ENCODE measurements at regions not wholly inside any gene's neighbourhood (a gene's known extent, or its start where the extent isn't known, plus 50 kb on each side); places are given as distances from the start of the nearest gene placed in this dataset.

- no peaks in the 10 kb centered on the region for H3K9me3 ChIP-seq (ENCODE audit: insufficient read depth, low read depth, low read length)
- no peak overlapping the region for H3K27ac ChIP-seq (ENCODE audit: low read depth, low read length)
- H3K4me1 ChIP-seq (ENCODE audit: insufficient read depth, low read length): no peaks in the 10 kb centered on the region
- no peaks in the 10 kb centered on the region for H3K36me3 ChIP-seq (ENCODE audit: insufficient read depth, low read length)
- H3K4me3 ChIP-seq (ENCODE audit: low read length): no peak overlapping the region
- H3K9ac ChIP-seq (ENCODE audit: low read depth, low read length): no peak overlapping the region
- 96% methylated on average over 40 of the region's 40 CpGs for WGBS
- H3K27me3 ChIP-seq (ENCODE audit: insufficient read depth, low read length): no peaks in the 10 kb centered on the region
Observed at GRCh38 chr13:111547726-111548273, 227.4 kb downstream of the TEX29 start.

DNA sequence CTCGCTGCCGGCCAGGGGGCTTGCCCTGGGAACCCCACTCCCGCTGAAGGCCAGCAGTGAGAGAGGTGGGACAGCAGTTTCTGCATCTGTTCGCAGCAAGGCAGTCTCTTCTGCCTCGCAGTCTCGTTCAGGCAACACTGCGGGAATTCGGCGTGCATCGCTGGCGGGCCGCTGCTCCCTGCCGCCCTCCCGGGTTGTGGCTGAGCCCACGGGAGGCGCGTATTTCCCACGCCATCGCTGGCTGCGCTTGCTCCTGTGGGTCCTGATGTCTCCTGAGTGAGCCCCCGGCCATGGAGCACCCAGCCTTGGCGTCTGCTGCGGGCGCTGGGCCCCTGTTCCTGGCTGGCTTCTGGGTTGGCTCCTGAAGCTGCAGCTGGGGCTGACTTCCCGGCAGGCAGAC lies 227.9 kb downstream of the TEX29 start:
- WGBS: 94% methylated on average over 25 of the region's 25 CpGs
- Histone ChIP-seq H3K4me3 (ENCODE audit: low read length) (no peak overlapping the region), H3K36me3 (ENCODE audit: insufficient read depth, low read length) (no peaks in the 10 kb centered on the region), H3K27me3 (ENCODE audit: insufficient read depth, low read length) (no peaks in the 10 kb centered on the region), H3K9ac (ENCODE audit: low read depth, low read length) (no peak overlapping the region), H3K9me3 (ENCODE audit: insufficient read depth, low read depth, low read length) (no peaks in the 10 kb centered on the region), H3K27ac (ENCODE audit: low read depth, low read length) (no peak overlapping the region), H3K4me1 (ENCODE audit: insufficient read depth, low read length) (no peaks in the 10 kb centered on the region)

- Histone ChIP-seq H3K4me3 (ENCODE audit: low read length) (no peak overlapping the region), H3K27ac (ENCODE audit: low read depth, low read length) (no peak overlapping the region), H3K9ac (ENCODE audit: low read depth, low read length) (no peak overlapping the region), H3K36me3 (ENCODE audit: insufficient read depth, low read length) (no peaks in the 10 kb centered on the region), H3K9me3 (ENCODE audit: insufficient read depth, low read depth, low read length) (no peaks in the 10 kb centered on the region), H3K4me1 (ENCODE audit: insufficient read depth, low read length) (no peaks in the 10 kb centered on the region), H3K27me3 (ENCODE audit: insufficient read depth, low read length) (no peaks in the 10 kb centered on the region)
- WGBS: 94% methylated on average over 10 of the region's 10 CpGs
Observed at GRCh38 chr13:111548805-111549204, 228.4 kb downstream of the TEX29 start.

DNA sequence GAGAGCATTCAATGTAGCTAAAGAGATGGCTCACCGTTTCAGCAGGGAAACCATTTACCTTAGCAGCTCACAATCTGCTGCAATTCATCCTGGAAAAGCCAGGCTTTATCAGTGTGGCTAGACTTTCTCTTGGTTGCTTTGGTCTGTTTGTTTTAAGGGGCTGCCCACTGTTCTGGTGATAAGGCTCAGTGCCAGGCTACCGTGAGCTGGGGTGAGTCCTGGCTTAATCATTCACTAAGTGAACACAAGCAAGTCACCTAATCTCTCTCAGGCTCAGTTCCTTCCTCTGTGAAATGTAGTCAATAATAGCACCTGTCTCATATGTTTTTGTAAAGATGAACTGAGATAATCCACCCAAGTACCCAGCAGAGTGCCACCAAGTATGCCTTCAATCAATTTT lies 229.0 kb downstream of the TEX29 start:
- H3K27ac ChIP-seq (ENCODE audit: low read depth, low read length): no peak overlapping the region
- no peak overlapping the region for H3K4me3 ChIP-seq (ENCODE audit: low read length)
- no peaks in the 10 kb centered on the region for H3K9me3 ChIP-seq (ENCODE audit: insufficient read depth, low read depth, low read length)
- H3K27me3 ChIP-seq (ENCODE audit: insufficient read depth, low read length): no peaks in the 10 kb centered on the region
- 33% methylated on average over 2 of the region's 2 CpGs for WGBS
- no peaks in the 10 kb centered on the region for H3K36me3 ChIP-seq (ENCODE audit: insufficient read depth, low read length)
- no peak overlapping the region for H3K9ac ChIP-seq (ENCODE audit: low read depth, low read length)
- no peaks in the 10 kb centered on the region for H3K4me1 ChIP-seq (ENCODE audit: insufficient read depth, low read length)

DNA sequence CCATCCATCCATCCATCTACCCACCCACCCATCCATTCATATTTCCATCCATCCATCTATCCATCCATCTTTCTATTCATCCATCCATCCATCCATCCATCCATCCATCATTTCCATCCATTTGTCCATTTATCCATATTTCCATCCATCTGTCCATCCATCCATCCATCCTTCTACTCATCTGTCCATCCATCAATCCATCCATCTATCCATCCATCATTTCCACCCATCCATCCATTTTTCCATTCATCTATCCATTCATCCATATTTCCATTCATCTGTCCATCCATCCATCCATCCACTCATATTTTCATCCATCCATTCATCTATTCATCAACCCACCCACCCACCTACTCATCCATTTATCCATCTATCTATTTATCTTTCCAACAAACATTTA lies 229.6 kb downstream of the TEX29 start:
- Histone ChIP-seq H3K9me3 (ENCODE audit: insufficient read depth, low read depth, low read length) (no peaks in the 10 kb centered on the region), H3K27me3 (ENCODE audit: insufficient read depth, low read length) (no peaks in the 10 kb centered on the region), H3K9ac (ENCODE audit: low read depth, low read length) (no peak overlapping the region), H3K4me3 (ENCODE audit: low read length) (no peak overlapping the region), H3K4me1 (ENCODE audit: insufficient read depth, low read length) (no peaks in the 10 kb centered on the region), H3K36me3 (ENCODE audit: insufficient read depth, low read length) (no peaks in the 10 kb centered on the region), H3K27ac (ENCODE audit: low read depth, low read length) (no peak overlapping the region)

DNA sequence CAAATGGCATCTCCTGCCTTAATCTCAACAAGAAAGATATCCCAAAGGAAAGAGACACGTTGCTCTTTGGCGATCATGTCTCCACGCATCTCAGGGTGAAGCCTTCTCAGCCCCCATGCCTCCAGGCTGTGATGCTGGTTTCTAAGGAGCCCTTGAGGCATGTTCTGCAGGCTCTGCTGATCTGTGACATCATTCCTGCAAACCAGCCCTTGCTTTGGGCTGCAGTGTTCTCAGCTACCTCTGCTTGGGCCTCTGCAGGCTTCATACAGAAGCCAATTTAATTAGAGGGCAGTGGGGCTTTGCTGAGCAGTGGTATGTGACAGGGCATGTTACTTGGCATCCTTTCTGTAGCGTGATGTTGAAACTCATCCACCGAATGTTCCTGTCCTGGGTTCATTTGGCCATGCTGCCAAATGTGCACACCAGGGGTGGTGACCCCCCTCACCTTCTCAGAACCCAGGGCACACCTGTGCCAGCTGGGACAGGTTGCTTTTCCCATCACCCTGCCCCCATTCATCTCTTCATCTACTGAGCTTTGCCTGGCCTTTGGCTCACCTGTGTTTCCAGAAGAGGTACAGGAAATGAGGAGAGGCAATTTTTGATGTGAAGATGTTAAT lies 230.9 kb downstream of the TEX29 start:
- H3K36me3 ChIP-seq (ENCODE audit: insufficient read depth, low read length): no peaks in the 10 kb centered on the region

DNA sequence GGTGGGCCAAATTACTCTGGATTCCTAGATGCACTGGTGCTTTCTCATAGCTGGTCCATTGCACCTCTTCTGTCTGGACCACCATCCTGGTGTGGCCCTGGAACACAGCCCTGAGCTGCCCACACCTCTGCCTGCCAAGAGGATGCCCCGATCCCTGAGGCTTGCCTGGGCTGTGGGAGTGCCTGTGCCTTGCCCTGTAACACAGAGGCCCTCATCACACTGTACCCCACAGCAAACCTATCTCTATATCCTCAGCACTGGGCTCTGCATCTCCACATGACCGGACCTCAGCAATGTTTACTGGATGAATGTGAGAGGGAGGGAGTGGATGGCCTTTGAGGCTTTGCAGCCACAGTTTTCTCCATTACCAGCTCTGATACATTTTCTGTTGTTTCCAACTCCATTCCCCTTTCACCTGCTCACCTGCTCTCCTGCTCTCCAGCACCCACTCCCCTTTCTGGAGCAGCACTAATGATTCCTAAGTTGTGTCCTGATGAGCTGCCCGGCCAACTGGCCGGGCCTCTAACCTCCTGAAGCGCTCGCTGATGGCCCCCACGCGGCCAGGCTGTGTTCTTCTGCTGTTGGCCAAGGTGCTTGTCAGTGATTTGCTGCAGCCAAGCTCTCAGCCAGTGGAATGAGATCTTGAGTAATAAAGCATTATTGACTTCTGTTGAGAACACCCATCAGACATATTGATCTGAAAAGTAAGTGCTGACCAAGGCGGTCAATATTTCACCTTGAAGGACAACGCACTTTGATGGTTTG lies 232.6 kb downstream of the TEX29 start:
- H3K9ac ChIP-seq (ENCODE audit: low read depth, low read length): no peak overlapping the region
- no peak overlapping the region for H3K27ac ChIP-seq (ENCODE audit: low read depth, low read length)
- 92% methylated on average over 9 of the region's 10 CpGs for WGBS
- H3K4me1 ChIP-seq (ENCODE audit: insufficient read depth, low read length): no peaks in the 10 kb centered on the region
- no peak overlapping the region for H3K4me3 ChIP-seq (ENCODE audit: low read length)
- no peaks in the 10 kb centered on the region for H3K27me3 ChIP-seq (ENCODE audit: insufficient read depth, low read length)
- H3K36me3 ChIP-seq (ENCODE audit: insufficient read depth, low read length): no peaks in the 10 kb centered on the region
- no peaks in the 10 kb centered on the region for H3K9me3 ChIP-seq (ENCODE audit: insufficient read depth, low read depth, low read length)

More for the DNA sequence above, 230.9 kb downstream of the TEX29 start:
- Histone ChIP-seq H3K27me3 (ENCODE audit: insufficient read depth, low read length) (no peaks in the 10 kb centered on the region), H3K4me3 (ENCODE audit: low read length) (no peak overlapping the region), H3K9me3 (ENCODE audit: insufficient read depth, low read depth, low read length) (no peaks in the 10 kb centered on the region), H3K27ac (ENCODE audit: low read depth, low read length) (no peak overlapping the region), H3K4me1 (ENCODE audit: insufficient read depth, low read length) (no peaks in the 10 kb centered on the region), H3K9ac (ENCODE audit: low read depth, low read length) (no peak overlapping the region)
- WGBS: 93% methylated on average over 5 of the region's 5 CpGs

GRCh38 chr13:111554539-111555267 lies 234.3 kb downstream of the TEX29 start:
- H3K4me3 ChIP-seq (ENCODE audit: low read length): no peak overlapping the region

GRCh38 chr13:111555268-111555808 lies 234.9 kb downstream of the TEX29 start:
- Histone ChIP-seq H3K9ac (ENCODE audit: low read depth, low read length) (no peak overlapping the region), H3K4me1 (ENCODE audit: insufficient read depth, low read length) (no peaks in the 10 kb centered on the region), H3K4me3 (ENCODE audit: low read length) (no peak overlapping the region), H3K9me3 (ENCODE audit: insufficient read depth, low read depth, low read length) (no peaks in the 10 kb centered on the region), H3K27ac (ENCODE audit: low read depth, low read length) (no peak overlapping the region), H3K27me3 (ENCODE audit: insufficient read depth, low read length) (no peaks in the 10 kb centered on the region), H3K36me3 (ENCODE audit: insufficient read depth, low read length) (no peaks in the 10 kb centered on the region)
- WGBS: 89% methylated on average over 10 of the region's 10 CpGs

More at GRCh38 chr13:111554539-111555267, 234.3 kb downstream of the TEX29 start:
- H3K9ac ChIP-seq (ENCODE audit: low read depth, low read length): no peak overlapping the region
- no peaks in the 10 kb centered on the region for H3K36me3 ChIP-seq (ENCODE audit: insufficient read depth, low read length)
- no peak overlapping the region for H3K27ac ChIP-seq (ENCODE audit: low read depth, low read length)
- 89% methylated on average over 16 of the region's 16 CpGs for WGBS
- H3K9me3 ChIP-seq (ENCODE audit: insufficient read depth, low read depth, low read length): no peaks in the 10 kb centered on the region
- no peaks in the 10 kb centered on the region for H3K27me3 ChIP-seq (ENCODE audit: insufficient read depth, low read length)
- H3K4me1 ChIP-seq (ENCODE audit: insufficient read depth, low read length): no peaks in the 10 kb centered on the region

DNA sequence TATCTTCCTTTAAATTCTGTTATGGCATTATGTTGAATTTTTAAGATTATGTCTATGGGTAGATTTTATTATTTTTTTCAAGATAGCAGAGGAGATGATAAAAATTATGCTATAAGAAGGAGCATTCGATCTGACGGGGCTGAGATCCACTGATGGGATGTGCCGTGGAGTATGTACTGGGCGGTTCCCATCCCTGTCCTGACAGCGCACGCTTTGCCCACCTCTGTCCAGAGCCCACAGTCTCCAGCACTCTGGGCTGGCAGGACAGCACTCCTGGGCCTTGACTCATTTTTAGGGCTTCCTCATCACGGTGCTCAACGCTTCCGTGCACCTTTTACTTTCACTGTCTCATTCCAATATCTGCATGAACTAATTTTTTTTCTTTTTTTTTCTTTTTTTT lies 235.5 kb downstream of the TEX29 start:
- H3K27me3 ChIP-seq (ENCODE audit: insufficient read depth, low read length): no peaks in the 10 kb centered on the region
- H3K9me3 ChIP-seq (ENCODE audit: insufficient read depth, low read depth, low read length): no peaks in the 10 kb centered on the region
- no peaks in the 10 kb centered on the region for H3K36me3 ChIP-seq (ENCODE audit: insufficient read depth, low read length)
- H3K9ac ChIP-seq (ENCODE audit: low read depth, low read length): no peak overlapping the region
- no peak overlapping the region for H3K27ac ChIP-seq (ENCODE audit: low read depth, low read length)
- 96% methylated on average over 9 of the region's 9 CpGs for WGBS
- no peak overlapping the region for H3K4me3 ChIP-seq (ENCODE audit: low read length)
- no peaks in the 10 kb centered on the region for H3K4me1 ChIP-seq (ENCODE audit: insufficient read depth, low read length)

DNA sequence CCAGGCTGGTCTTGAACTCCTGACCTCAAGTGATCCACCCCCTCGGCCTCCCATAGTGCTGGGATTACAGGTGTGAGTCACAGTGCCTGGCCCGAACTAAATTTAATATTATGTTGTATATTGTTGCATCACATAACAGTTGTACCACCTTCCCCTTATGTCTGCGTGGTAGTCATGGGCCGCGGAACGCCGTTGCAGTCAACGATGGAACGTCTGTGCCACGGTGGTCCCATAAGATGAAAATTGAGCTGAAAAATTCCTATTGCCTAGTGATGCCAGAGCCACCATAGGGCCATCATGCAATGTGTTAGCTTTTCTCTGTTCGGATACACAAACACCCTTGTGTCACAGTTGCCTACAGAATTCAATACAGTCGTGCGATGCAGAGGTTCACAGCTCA lies 236.1 kb downstream of the TEX29 start:
- WGBS: 89% methylated on average over 13 of the region's 13 CpGs

More for the DNA sequence above, 236.1 kb downstream of the TEX29 start:
- no peaks in the 10 kb centered on the region for H3K36me3 ChIP-seq (ENCODE audit: insufficient read depth, low read length)
- no peaks in the 10 kb centered on the region for H3K4me1 ChIP-seq (ENCODE audit: insufficient read depth, low read length)
- no peaks in the 10 kb centered on the region for H3K27me3 ChIP-seq (ENCODE audit: insufficient read depth, low read length)
- no peak overlapping the region for H3K4me3 ChIP-seq (ENCODE audit: low read length)
- H3K27ac ChIP-seq (ENCODE audit: low read depth, low read length): no peak overlapping the region
- H3K9me3 ChIP-seq (ENCODE audit: insufficient read depth, low read depth, low read length): no peaks in the 10 kb centered on the region
- H3K9ac ChIP-seq (ENCODE audit: low read depth, low read length): no peak overlapping the region
